ENCODE measurements at regions not wholly inside any gene's neighbourhood (a gene's known extent, or its start where the extent isn't known, plus 50 kb on each side); places are given as distances from the start of the nearest gene placed in this dataset.

DNA sequence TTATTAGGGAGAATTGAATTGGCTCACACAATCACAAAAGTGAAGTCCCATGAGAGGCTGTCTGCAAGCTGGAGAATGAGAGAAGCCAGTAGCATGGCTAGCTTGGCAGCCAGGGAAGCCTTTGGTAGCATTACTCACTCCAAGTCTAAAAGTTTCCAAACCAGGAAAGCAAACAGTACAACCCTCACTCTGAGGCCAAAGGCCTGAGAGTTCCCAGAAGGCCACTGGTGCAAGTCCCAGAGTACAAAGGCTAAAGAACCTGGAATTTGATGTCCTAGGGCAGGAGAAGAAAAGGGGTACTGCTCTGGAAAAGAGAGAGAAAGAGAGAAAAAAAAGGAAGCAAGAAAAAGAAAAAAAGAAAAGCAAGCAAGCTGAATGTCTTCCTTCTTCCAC lies 318.2 kb downstream of the RND3 start:
- TF ChIP-seq POLR2AphosphoS5 (IDR thresholded peaks at IDR 0.05; ENCODE audit: low read depth, low read length) (no peak), FOSL2 (IDR thresholded peaks at IDR 0.05; ENCODE audit: borderline replicate concordance, low read depth) (no peak), TCF12 (IDR thresholded peaks at IDR 0.05) (no peak), TAF1 (IDR thresholded peaks at IDR 0.05; ENCODE audit: borderline replicate concordance, low read depth, low read length) (no peak), RAD21 (IDR thresholded peaks at IDR 0.05; ENCODE audit: low read length) (no peak), EP300 (IDR thresholded peaks at IDR 0.05; ENCODE audit: borderline replicate concordance in 1 of 2, low read depth in 1 of 2, low read length in 1 of 2) (no peak), FOXJ3 (CRISPR knock-in tag; IDR thresholded peaks at IDR 0.05) (no peak)
- TF ChIP-seq, protein P1, sequence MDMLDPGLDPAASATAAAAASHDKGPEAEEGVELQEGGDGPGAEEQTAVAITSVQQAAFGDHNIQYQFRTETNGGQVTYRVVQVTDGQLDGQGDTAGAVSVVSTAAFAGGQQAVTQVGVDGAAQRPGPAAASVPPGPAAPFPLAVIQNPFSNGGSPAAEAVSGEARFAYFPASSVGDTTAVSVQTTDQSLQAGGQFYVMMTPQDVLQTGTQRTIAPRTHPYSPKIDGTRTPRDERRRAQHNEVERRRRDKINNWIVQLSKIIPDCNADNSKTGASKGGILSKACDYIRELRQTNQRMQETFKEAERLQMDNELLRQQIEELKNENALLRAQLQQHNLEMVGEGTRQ (IDR thresholded peaks at IDR 0.05; ENCODE audit: borderline replicate concordance, low read depth, low read length): no peak
- TF ChIP-seq, protein P2, sequence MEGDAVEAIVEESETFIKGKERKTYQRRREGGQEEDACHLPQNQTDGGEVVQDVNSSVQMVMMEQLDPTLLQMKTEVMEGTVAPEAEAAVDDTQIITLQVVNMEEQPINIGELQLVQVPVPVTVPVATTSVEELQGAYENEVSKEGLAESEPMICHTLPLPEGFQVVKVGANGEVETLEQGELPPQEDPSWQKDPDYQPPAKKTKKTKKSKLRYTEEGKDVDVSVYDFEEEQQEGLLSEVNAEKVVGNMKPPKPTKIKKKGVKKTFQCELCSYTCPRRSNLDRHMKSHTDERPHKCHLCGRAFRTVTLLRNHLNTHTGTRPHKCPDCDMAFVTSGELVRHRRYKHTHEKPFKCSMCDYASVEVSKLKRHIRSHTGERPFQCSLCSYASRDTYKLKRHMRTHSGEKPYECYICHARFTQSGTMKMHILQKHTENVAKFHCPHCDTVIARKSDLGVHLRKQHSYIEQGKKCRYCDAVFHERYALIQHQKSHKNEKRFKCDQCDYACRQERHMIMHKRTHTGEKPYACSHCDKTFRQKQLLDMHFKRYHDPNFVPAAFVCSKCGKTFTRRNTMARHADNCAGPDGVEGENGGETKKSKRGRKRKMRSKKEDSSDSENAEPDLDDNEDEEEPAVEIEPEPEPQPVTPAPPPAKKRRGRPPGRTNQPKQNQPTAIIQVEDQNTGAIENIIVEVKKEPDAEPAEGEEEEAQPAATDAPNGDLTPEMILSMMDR (IDR thresholded peaks at IDR 0.05): no peak
